HG03103 (cell line): ENCODE measurements at regions not wholly inside any gene's neighbourhood (a gene's known extent, or its start where the extent isn't known, plus 50 kb on each side); places are given as distances from the start of the nearest gene placed in this dataset.

Experiments
- ATAC-seq: cut with Tn5 transposase; IDR thresholded peaks from one replicate; pipeline ENCODE4 v1.9.1; 2021; ENCODE audit warnings: low read depth; ENCODE audit not compliant: unreplicated experiment

GRCh38 chr6:133170602-133171001 lies 70.6 kb upstream of the EYA4 start:
- no peak for ATAC-seq

- no peak for ATAC-seq
These were observed 69.1 kb upstream of the EYA4 start for GRCh38 chr6:133171989-133172604.

GRCh38 chr6:133173276-133173675 lies 67.9 kb upstream of the EYA4 start:
- ATAC-seq: no peak

- ATAC-seq: no peak
These were observed 61.7 kb upstream of the EYA4 start for GRCh38 chr6:133179481-133179880.

GRCh38 chr6:133183691-133184090 lies 57.5 kb upstream of the EYA4 start:
- no peak for ATAC-seq

- no peak for ATAC-seq
These were observed 56.3 kb upstream of the EYA4 start for GRCh38 chr6:133184798-133185372.

GRCh38 chr6:133185731-133186130 lies 55.4 kb upstream of the EYA4 start:
- ATAC-seq: no peak

- no peak for ATAC-seq
These were observed 54.0 kb upstream of the EYA4 start for GRCh38 chr6:133187114-133187513.

GRCh38 chr6:133187657-133188453 lies 53.3 kb upstream of the EYA4 start:
- ATAC-seq: no peak

- no peak for ATAC-seq
These were observed 50.2 kb upstream of the EYA4 start for GRCh38 chr6:133190912-133191311.

GRCh38 chr6:133191323-133191722 lies 49.8 kb upstream of the EYA4 start:
- no peak for ATAC-seq
